OCI-LY3 (cell line): ENCODE measurements at regions not wholly inside any gene's neighbourhood (a gene's known extent, or its start where the extent isn't known, plus 50 kb on each side); places are given as distances from the start of the nearest gene placed in this dataset.

Experiments used
- H2AFZ ChIP-seq: fragments of 200-600, 300-600 bp; shearing (Covaris generic); 2 replicates; pipeline ENCODE4 v1.6.0; 2014; ENCODE audit warnings: antibody characterized with exemption, low read depth, low read length
- H3K27ac ChIP-seq: fragments of 200-600, 300-600 bp; sonication (generic); 2 replicates; pipeline ENCODE4 v1.5.1; 2014; ENCODE audit warnings: mild to moderate bottlenecking, low read length, moderate library complexity, mixed read lengths
- H3K27me3 ChIP-seq: fragments of 200-600, 300-600 bp; sonication (generic); 2 replicates; pipeline ENCODE4 v1.6.1; 2014; ENCODE audit warnings: low read depth, low read length, mixed read lengths
- H3K36me3 ChIP-seq: fragments of 200-600, 300-600 bp; sonication (generic); replicated peaks from 2 replicates; pipeline ENCODE3; 2014; ENCODE audit warnings: low read depth, low read length, mixed read lengths
- H3K4me1 ChIP-seq: fragments of 300-600, 200-600 bp; sonication (generic); 2 replicates; pipeline ENCODE4 v1.6.1; 2014; ENCODE audit warnings: low read length, mixed read lengths
- H3K4me2 ChIP-seq: fragments of 200-600, 300-600 bp; sonication (generic); 2 replicates; pipeline ENCODE4 v1.6.1; 2014; ENCODE audit warnings: low read length, mixed read lengths
- H3K4me3 ChIP-seq: fragments of 300-600, 200-600 bp; sonication (generic); 2 replicates; pipeline ENCODE4 v1.5.1; 2014; ENCODE audit warnings: antibody characterized with exemption, mild to moderate bottlenecking, low read length, moderate library complexity
- H3K79me2 ChIP-seq: fragments of 300-600, 200-600 bp; shearing (Covaris generic); 2 replicates; pipeline ENCODE4 v1.6.1; 2014; ENCODE audit warnings: mild to moderate bottlenecking, low read length, mixed read lengths
- H3K9ac ChIP-seq: fragments of 300-600, 200-600 bp; shearing (Covaris generic); 2 replicates; pipeline ENCODE4 v1.6.0; 2014; ENCODE audit warnings: mild to moderate bottlenecking, low read length, moderate library complexity
- H3K9me3 ChIP-seq: fragments of 200-600, 300-600 bp; shearing (Covaris generic); 2 replicates; pipeline ENCODE4 v1.6.1; 2014; ENCODE audit warnings: low read length, mixed read lengths; ENCODE audit not compliant: insufficient read depth
- H4K20me1 ChIP-seq: fragments of 200-600, 300-600 bp; sonication (generic); 2 replicates; pipeline ENCODE4 v1.6.1; 2016; ENCODE audit warnings: low read length, mixed read lengths; ENCODE audit not compliant: insufficient read depth
- CTCF ChIP-seq: fragments of 200-600, 300-600 bp; sonication (generic); IDR thresholded peaks from 2 replicates; pipeline ENCODE4 v1.5.1; 2014; ENCODE audit warnings: antibody characterized with exemption, low read length, low read depth
- EZH2phosphoT487 ChIP-seq: fragments of 200-600 bp; shearing (Covaris generic); IDR thresholded peaks from 2 replicates; pipeline ENCODE4 v1.6.1; 2018; ENCODE audit warnings: antibody characterized with exemption, mixed run types, low read depth

GRCh38 chr1:5140962-5141361 lies 486.6 kb downstream of the AJAP1 start:
- no peak overlapping the region for H2AFZ ChIP-seq
- no peak for TF ChIP-seq CTCF
- TF ChIP-seq EZH2phosphoT487 = no peak
- H3K4me1 ChIP-seq = peaks cover 11% of the 10 kb centered on the region

GRCh38 chr1:5140136-5140535 lies 485.7 kb downstream of the AJAP1 start:
- Histone ChIP-seq H3K79me2 (no peaks in the 10 kb centered on the region), H3K27ac (no peak overlapping the region), H3K4me1 (peaks cover 11% of the 10 kb centered on the region), H3K9me3 (no peaks in the 10 kb centered on the region), H3K4me3 (no peak overlapping the region), H3K36me3 (no peaks in the 10 kb centered on the region), H3K27me3 (no peaks in the 10 kb centered on the region), H3K4me2 (no peak overlapping the region), H3K9ac (no peak overlapping the region), H2AFZ (no peak overlapping the region), H4K20me1 (no peaks in the 10 kb centered on the region)
- TF ChIP-seq CTCF = no peak
- TF ChIP-seq EZH2phosphoT487 = no peak

More at GRCh38 chr1:5140962-5141361, 486.6 kb downstream of the AJAP1 start:
- H3K9ac ChIP-seq = no peak overlapping the region
- no peak overlapping the region for H3K4me2 ChIP-seq
- no peak overlapping the region for H3K27ac ChIP-seq
- H3K27me3 ChIP-seq = no peaks in the 10 kb centered on the region
- H3K36me3 ChIP-seq = no peaks in the 10 kb centered on the region
- H4K20me1 ChIP-seq = no peaks in the 10 kb centered on the region
- H3K4me3 ChIP-seq = no peak overlapping the region
- H3K9me3 ChIP-seq = no peaks in the 10 kb centered on the region
- no peaks in the 10 kb centered on the region for H3K79me2 ChIP-seq

GRCh38 chr1:5129746-5130355 lies 475.4 kb downstream of the AJAP1 start:
- H2AFZ ChIP-seq = no peak overlapping the region
- no peak for TF ChIP-seq EZH2phosphoT487
- no peak for TF ChIP-seq CTCF
- H3K4me3 ChIP-seq = no peak overlapping the region
- H3K9ac ChIP-seq = no peak overlapping the region
- H3K27me3 ChIP-seq = no peaks in the 10 kb centered on the region
- no peaks in the 10 kb centered on the region for H3K36me3 ChIP-seq
- no peaks in the 10 kb centered on the region for H3K9me3 ChIP-seq
- no peaks in the 10 kb centered on the region for H3K79me2 ChIP-seq
- no peaks in the 10 kb centered on the region for H4K20me1 ChIP-seq
- H3K4me2 ChIP-seq = no peak overlapping the region
- H3K4me1 ChIP-seq = no peaks in the 10 kb centered on the region
- H3K27ac ChIP-seq = no peak overlapping the region

- no peak overlapping the region for H3K4me3 ChIP-seq
- H3K9me3 ChIP-seq = no peaks in the 10 kb centered on the region
- no peaks in the 10 kb centered on the region for H3K79me2 ChIP-seq
- no peaks in the 10 kb centered on the region for H3K27me3 ChIP-seq
- no peak overlapping the region for H2AFZ ChIP-seq
- no peaks in the 10 kb centered on the region for H4K20me1 ChIP-seq
- no peak overlapping the region for H3K27ac ChIP-seq
- H3K9ac ChIP-seq = no peak overlapping the region
- no peaks in the 10 kb centered on the region for H3K36me3 ChIP-seq
- H3K4me1 ChIP-seq = no peaks in the 10 kb centered on the region
- H3K4me2 ChIP-seq = no peak overlapping the region
- TF ChIP-seq EZH2phosphoT487 = no peak
- no peak for TF ChIP-seq CTCF
These were observed 470.8 kb downstream of the AJAP1 start for GRCh38 chr1:5125208-5125607.
